Hepatocyte (in vitro differentiated cells): ENCODE measurements at regions not wholly inside any gene's neighbourhood (a gene's known extent, or its start where the extent isn't known, plus 50 kb on each side); places are given as distances from the start of the nearest gene placed in this dataset.

Source experiments
- DNase-seq: peaks from one replicate; pipeline ENCODE4 v3.0.0-alpha.2; 2016; ENCODE audit warnings: low spot score
- H2AFZ ChIP-seq: fragments of 200-600 bp; sonication (generic); 2 replicates; pipeline ENCODE4 v1.6.0; 2016; ENCODE audit warnings: antibody characterized with exemption, mild to moderate bottlenecking
- H3K27ac ChIP-seq: fragments of 200-600 bp; sonication (generic); 2 replicates; pipeline ENCODE4 v1.5.1; 2016; ENCODE audit warnings: mild to moderate bottlenecking
- H3K27me3 ChIP-seq: fragments of 200-600 bp; sonication (generic); 2 replicates; pipeline ENCODE4 v1.6.1; 2016
- H3K36me3 ChIP-seq: fragments of 200-600 bp; sonication (generic); replicated peaks from 2 replicates; pipeline ENCODE4 v1.5.1; 2016; ENCODE audit warnings: low read depth; ENCODE audit not compliant: insufficient read depth
- H3K4me1 ChIP-seq: fragments of 200-600 bp; sonication (generic); 2 replicates; pipeline ENCODE4 v1.5.1; 2016; ENCODE audit warnings: mild to moderate bottlenecking, moderate library complexity; ENCODE audit not compliant: insufficient read depth
- H3K4me2 ChIP-seq: fragments of 200-600 bp; sonication (generic); 2 replicates; pipeline ENCODE4 v1.6.0; 2016
- H3K4me3 ChIP-seq: fragments of 200-600 bp; sonication (generic); 2 replicates; pipeline ENCODE4 v1.5.1; 2016; ENCODE audit warnings: mild to moderate bottlenecking
- H3K79me2 ChIP-seq: fragments of 200-600 bp; sonication (generic); 2 replicates; pipeline ENCODE4 v1.6.0; 2017; ENCODE audit warnings: mild to moderate bottlenecking
- H3K9me2 ChIP-seq: fragments of 200-600 bp; sonication (generic); replicated peaks from 2 replicates; pipeline ENCODE4 v1.6.0; 2017; ENCODE audit warnings: mild to moderate bottlenecking; ENCODE audit not compliant: insufficient read depth
- H3K9me3 ChIP-seq: fragments of 200-600 bp; sonication (generic); 2 replicates; pipeline ENCODE4 v1.5.1; 2016; ENCODE audit warnings: low read depth, mild to moderate bottlenecking
- H4K20me1 ChIP-seq: fragments of 200-600 bp; sonication (generic); 2 replicates; pipeline ENCODE4 v1.6.0; 2016; ENCODE audit warnings: mild to moderate bottlenecking; ENCODE audit not compliant: insufficient read depth, poor library complexity, severe bottlenecking
- EZH2 ChIP-seq: fragments of 200-600 bp; sonication (generic); IDR thresholded peaks from 2 replicates; pipeline ENCODE4 v1.6.1; 2016; ENCODE audit warnings: antibody characterized with exemption, mild to moderate bottlenecking, borderline replicate concordance
- EZH2phosphoT487 ChIP-seq: fragments of 200-600 bp; sonication (generic); IDR thresholded peaks from one replicate; pipeline ENCODE4 v1.6.1; 2018; ENCODE audit warnings: antibody characterized with exemption, mild to moderate bottlenecking, low read depth, moderate library complexity; ENCODE audit not compliant: unreplicated experiment, severe bottlenecking
- WGBS: methylation state at CpG from one replicate; pipeline ENCODE4 v1.1.6; 2016; ENCODE audit warnings: low lambda C conversion rate; ENCODE audit errors: missing lambda C conversion rate; 5-methylcytosine and 5-hydroxymethylcytosine counted together
- TF ChIP-seq, protein P1 (sequence below): fragments of 200-600 bp; sonication (generic); IDR thresholded peaks from 2 replicates; pipeline ENCODE4 v1.5.1; 2016; ENCODE audit warnings: antibody characterized with exemption, mild to moderate bottlenecking; ENCODE audit not compliant: poor library complexity

DNA sequence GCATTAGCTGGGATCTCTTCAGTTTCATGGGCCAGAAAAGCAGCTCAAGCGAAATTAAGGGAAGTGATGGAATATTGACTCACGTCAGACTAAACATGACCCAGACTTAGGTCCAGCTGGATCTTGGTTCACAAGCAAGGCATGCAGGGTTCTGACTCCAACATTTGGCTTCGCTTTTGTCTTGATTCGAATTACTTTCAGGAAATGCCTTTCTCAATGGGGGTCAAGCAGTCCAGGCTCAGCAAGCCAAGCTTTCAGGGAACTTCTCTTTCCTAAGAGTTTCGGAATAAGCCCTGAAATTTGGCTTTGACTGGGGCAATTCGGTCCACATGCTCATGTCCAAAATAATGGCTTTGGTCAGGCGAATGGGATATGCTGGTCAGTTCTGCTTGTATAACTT lies 678.7 kb upstream of the TMEM132C start:
- no peaks in the 10 kb centered on the region for H4K20me1 ChIP-seq
- H3K9me2 ChIP-seq, result no peaks in the 10 kb centered on the region
- H3K4me2 ChIP-seq, result no peak overlapping the region
- no peaks in the 10 kb centered on the region for H3K9me3 ChIP-seq
- 81% methylated on average over 7 of the region's 7 CpGs for WGBS
- TF ChIP-seq, protein P1, sequence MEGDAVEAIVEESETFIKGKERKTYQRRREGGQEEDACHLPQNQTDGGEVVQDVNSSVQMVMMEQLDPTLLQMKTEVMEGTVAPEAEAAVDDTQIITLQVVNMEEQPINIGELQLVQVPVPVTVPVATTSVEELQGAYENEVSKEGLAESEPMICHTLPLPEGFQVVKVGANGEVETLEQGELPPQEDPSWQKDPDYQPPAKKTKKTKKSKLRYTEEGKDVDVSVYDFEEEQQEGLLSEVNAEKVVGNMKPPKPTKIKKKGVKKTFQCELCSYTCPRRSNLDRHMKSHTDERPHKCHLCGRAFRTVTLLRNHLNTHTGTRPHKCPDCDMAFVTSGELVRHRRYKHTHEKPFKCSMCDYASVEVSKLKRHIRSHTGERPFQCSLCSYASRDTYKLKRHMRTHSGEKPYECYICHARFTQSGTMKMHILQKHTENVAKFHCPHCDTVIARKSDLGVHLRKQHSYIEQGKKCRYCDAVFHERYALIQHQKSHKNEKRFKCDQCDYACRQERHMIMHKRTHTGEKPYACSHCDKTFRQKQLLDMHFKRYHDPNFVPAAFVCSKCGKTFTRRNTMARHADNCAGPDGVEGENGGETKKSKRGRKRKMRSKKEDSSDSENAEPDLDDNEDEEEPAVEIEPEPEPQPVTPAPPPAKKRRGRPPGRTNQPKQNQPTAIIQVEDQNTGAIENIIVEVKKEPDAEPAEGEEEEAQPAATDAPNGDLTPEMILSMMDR, result no peak
- TF ChIP-seq EZH2 (no peak), EZH2phosphoT487 (no peak)
- no peak overlapping the region for H2AFZ ChIP-seq
- H3K27ac ChIP-seq, result no peak overlapping the region
- H3K36me3 ChIP-seq, result no peaks in the 10 kb centered on the region
- no peak for DNase-seq
- no peaks in the 10 kb centered on the region for H3K27me3 ChIP-seq
- peaks cover 6% of the 10 kb centered on the region for H3K4me1 ChIP-seq
- no peak overlapping the region for H3K4me3 ChIP-seq
- no peaks in the 10 kb centered on the region for H3K79me2 ChIP-seq

DNA sequence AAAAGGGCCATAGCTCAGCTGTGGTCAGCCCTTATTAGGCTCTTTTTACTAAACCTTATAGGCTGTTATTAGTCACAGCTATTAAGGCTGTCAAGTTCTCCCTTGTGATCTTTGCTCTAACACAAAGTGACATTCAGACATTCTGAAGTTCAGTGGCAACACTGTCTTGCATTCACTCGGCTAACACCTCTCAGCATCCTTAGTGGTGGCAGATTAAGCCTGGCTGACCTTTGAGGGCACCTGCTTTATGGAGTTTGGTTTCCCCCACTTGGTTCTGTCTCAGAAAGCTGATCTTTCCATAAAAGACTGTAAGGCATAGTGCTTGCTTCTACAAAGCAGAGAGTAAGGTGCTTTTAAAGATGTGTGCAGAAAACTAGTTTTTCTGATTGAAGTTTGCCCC lies 677.4 kb upstream of the TMEM132C start:
- no peaks in the 10 kb centered on the region for H3K36me3 ChIP-seq
- 74% methylated on average over 1 of the region's 1 CpG for WGBS
- no peaks in the 10 kb centered on the region for H3K79me2 ChIP-seq
- no peak overlapping the region for H3K4me2 ChIP-seq
- no peak for DNase-seq
- no peaks in the 10 kb centered on the region for H4K20me1 ChIP-seq
- H3K4me3 ChIP-seq, result no peak overlapping the region
- H2AFZ ChIP-seq, result no peak overlapping the region
- H3K9me2 ChIP-seq, result no peaks in the 10 kb centered on the region
- TF ChIP-seq, protein P1, result no peak
- TF ChIP-seq EZH2 (no peak), EZH2phosphoT487 (no peak)
- H3K4me1 ChIP-seq, result peaks cover 12% of the 10 kb centered on the region
- H3K27me3 ChIP-seq, result no peaks in the 10 kb centered on the region
- no peak overlapping the region for H3K27ac ChIP-seq
- H3K9me3 ChIP-seq, result no peaks in the 10 kb centered on the region

DNA sequence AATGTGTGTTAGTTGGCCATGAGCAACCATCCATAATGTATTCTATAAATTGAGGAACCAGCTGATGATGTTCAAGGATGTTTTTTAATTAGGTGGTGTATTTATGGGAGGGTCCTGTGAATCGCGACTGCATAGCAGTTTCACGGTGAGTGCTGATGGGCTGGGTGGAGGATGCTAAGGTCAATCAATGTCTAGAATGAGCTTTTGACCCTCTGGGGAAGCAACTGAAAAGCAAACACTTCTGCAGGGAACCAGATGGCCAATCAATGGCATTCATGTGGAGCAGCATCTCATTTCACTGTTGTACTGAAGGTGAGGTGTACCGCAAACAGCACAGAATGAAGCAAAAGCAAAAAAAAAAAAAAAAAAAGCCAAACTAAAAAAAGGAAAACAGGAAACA lies 676.1 kb upstream of the TMEM132C start:
- Histone ChIP-seq H3K79me2 (no peaks in the 10 kb centered on the region), H3K4me1 (peaks cover 13% of the 10 kb centered on the region), H3K9me3 (no peaks in the 10 kb centered on the region), H3K9me2 (no peaks in the 10 kb centered on the region), H3K4me3 (no peak overlapping the region), H2AFZ (no peak overlapping the region), H3K36me3 (no peaks in the 10 kb centered on the region), H3K27me3 (no peaks in the 10 kb centered on the region), H3K4me2 (no peak overlapping the region), H4K20me1 (no peaks in the 10 kb centered on the region), H3K27ac (no peak overlapping the region)
- DNase-seq, result no peak
- WGBS, result 71% methylated on average over 4 of the region's 4 CpGs
- TF ChIP-seq, protein P1, result no peak
- TF ChIP-seq EZH2 (no peak), EZH2phosphoT487 (no peak)

DNA sequence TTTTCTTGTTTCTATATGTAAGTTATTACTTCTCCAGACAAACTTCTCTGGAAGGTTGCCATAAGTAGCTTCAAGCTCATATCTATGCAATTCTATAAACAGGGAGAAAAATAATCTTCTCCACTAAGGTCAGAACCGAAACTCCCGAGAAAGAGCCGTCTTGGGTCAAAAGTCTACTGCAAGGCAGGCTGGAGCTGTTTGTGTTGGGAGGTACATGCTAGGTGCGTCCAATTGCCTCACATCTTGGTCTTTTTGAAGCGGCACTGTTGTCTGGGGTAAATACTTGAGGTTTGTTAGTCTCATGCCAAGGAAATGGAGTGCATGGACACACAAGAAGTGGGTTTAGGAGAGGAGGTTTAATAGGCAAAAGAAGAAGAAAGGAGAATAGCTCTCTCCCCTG lies 674.7 kb upstream of the TMEM132C start:
- H3K4me3 ChIP-seq, result no peak overlapping the region
- no peak overlapping the region for H3K4me2 ChIP-seq
- H3K9me3 ChIP-seq, result no peaks in the 10 kb centered on the region
- H3K27ac ChIP-seq, result no peak overlapping the region
- no peak for DNase-seq
- no peak overlapping the region for H2AFZ ChIP-seq
- no peaks in the 10 kb centered on the region for H3K27me3 ChIP-seq
- H4K20me1 ChIP-seq, result no peaks in the 10 kb centered on the region
- no peaks in the 10 kb centered on the region for H3K79me2 ChIP-seq
- no peak for TF ChIP-seq EZH2
- TF ChIP-seq EZH2phosphoT487, result no peak
- TF ChIP-seq, protein P1, result no peak
- peaks cover 13% of the 10 kb centered on the region for H3K4me1 ChIP-seq
- WGBS, result 53% methylated on average over 5 of the region's 5 CpGs
- no peaks in the 10 kb centered on the region for H3K9me2 ChIP-seq
- H3K36me3 ChIP-seq, result no peaks in the 10 kb centered on the region
